Liver (tissue), 7 donors: ENCODE measurements at regions not wholly inside any gene's neighbourhood (a gene's known extent, or its start where the extent isn't known, plus 50 kb on each side); places are given as distances from the start of the nearest gene placed in this dataset.

Source experiments
- DNase-seq: peaks from one replicate; pipeline ENCODE4 v3.0.0-alpha.2; 2017; ENCODE audit warnings: low spot score
- H3K27ac ChIP-seq, 2 donors: one replicate each; pipeline ENCODE4 v1.7.0; 2013; ENCODE audit warnings: inconsistent platforms in 2 of 2, low read length in 2 of 2, control low read depth in 1 of 2, low read depth in 1 of 2, mild to moderate bottlenecking in 1 of 2
- H3K27me3 ChIP-seq, 4 donors: one replicate each; pipeline versions ENCODE4 v1.6.1 to v1.7.0; 2013; ENCODE audit warnings: low read length in 3 of 4, inconsistent platforms in 1 of 4, mild to moderate bottlenecking in 1 of 4, moderate library complexity in 1 of 4; ENCODE audit not compliant: control insufficient read depth in 4 of 4, insufficient read depth in 4 of 4
- H3K36me3 ChIP-seq, 4 donors: one replicate each; pipeline versions ENCODE4 v1.6.1 to v1.7.0; 2013; ENCODE audit warnings: low read length in 3 of 4, mild to moderate bottlenecking in 3 of 4, low read depth in 1 of 4, moderate library complexity in 1 of 4; ENCODE audit not compliant: control insufficient read depth in 4 of 4, insufficient read depth in 3 of 4
- H3K4me1 ChIP-seq, 4 donors: one replicate each; pipeline versions ENCODE4 v1.6.1 to v1.7.0; 2013; ENCODE audit warnings: low read length in 3 of 4, mild to moderate bottlenecking in 3 of 4, moderate library complexity in 1 of 4; ENCODE audit not compliant: control insufficient read depth in 4 of 4, insufficient read depth in 4 of 4
- H3K4me3 ChIP-seq, 3 donors: one replicate each; pipeline versions ENCODE4 v1.6.1 to v1.7.0; 2013; ENCODE audit warnings: low read length in 3 of 3, control low read depth in 1 of 3, low read depth in 1 of 3, mild to moderate bottlenecking in 1 of 3
- H3K9ac ChIP-seq, 2 donors: one replicate each; pipeline ENCODE4 v1.7.0; 2013; ENCODE audit warnings: low read length in 2 of 2, mild to moderate bottlenecking in 2 of 2, moderate library complexity in 2 of 2, control low read depth in 1 of 2, low read depth in 1 of 2
- H3K9me3 ChIP-seq, 4 donors: one replicate each; pipeline versions ENCODE4 v1.6.1 to v1.7.0; 2013; ENCODE audit warnings: low read length in 3 of 4; ENCODE audit not compliant: control insufficient read depth in 4 of 4
- ATF3 ChIP-seq: IDR thresholded peaks from 2 replicates; pipeline ENCODE4 v1.6.1; 2016; ENCODE audit warnings: antibody characterized with exemption
- EGR1 ChIP-seq, 2 donors: IDR thresholded peaks; 2 replicates each; pipeline ENCODE4 v1.6.1; 2016 to 2018; ENCODE audit warnings: antibody characterized with exemption in 2 of 2, low read depth in 2 of 2
- FOXA1 ChIP-seq: IDR thresholded peaks from 2 replicates; pipeline ENCODE4 v1.6.1; 2016; ENCODE audit warnings: antibody characterized with exemption
- FOXA2 ChIP-seq: IDR thresholded peaks from 2 replicates; pipeline ENCODE4 v1.6.1; 2016; ENCODE audit warnings: antibody characterized with exemption
- GABPA ChIP-seq, 2 donors: IDR thresholded peaks in 1 of 2; conservative IDR thresholded peaks in 1 of 2; 2 replicates each; pipeline ENCODE4 v1.6.1; 2016; ENCODE audit warnings: antibody characterized with exemption in 2 of 2, mild to moderate bottlenecking in 1 of 2, moderate library complexity in 1 of 2
- HNF4A ChIP-seq, 2 donors: conservative IDR thresholded peaks; 2 replicates each; pipeline ENCODE4 v1.6.1; 2016; ENCODE audit warnings: antibody characterized with exemption in 2 of 2, mild to moderate bottlenecking in 2 of 2
- HNF4G ChIP-seq: IDR thresholded peaks from 2 replicates; pipeline ENCODE4 v1.6.1; 2016; ENCODE audit warnings: antibody characterized with exemption
- JUND ChIP-seq, 2 donors: IDR thresholded peaks; 2 replicates each; pipeline ENCODE4 v1.6.1; 2016; ENCODE audit warnings: antibody characterized with exemption in 2 of 2
- MAX ChIP-seq: IDR thresholded peaks from 2 replicates; pipeline ENCODE4 v1.6.1; 2016; ENCODE audit warnings: antibody characterized with exemption
- NR2F2 ChIP-seq: IDR thresholded peaks from 2 replicates; pipeline ENCODE4 v1.6.1; 2016; ENCODE audit warnings: antibody characterized with exemption
- RAD21 ChIP-seq, 2 donors: IDR thresholded peaks; 2 replicates each; pipeline ENCODE4 v1.6.1; 2016; ENCODE audit warnings: antibody characterized with exemption in 2 of 2, mild to moderate bottlenecking in 2 of 2
- REST ChIP-seq: IDR thresholded peaks from 2 replicates; pipeline ENCODE4 v1.6.1; 2016; ENCODE audit warnings: antibody characterized with exemption, mild to moderate bottlenecking
- SP1 ChIP-seq: IDR thresholded peaks from 2 replicates; pipeline ENCODE4 v1.6.1; 2018; ENCODE audit warnings: antibody characterized with exemption, mild to moderate bottlenecking
- YY1 ChIP-seq: IDR thresholded peaks from 2 replicates; pipeline ENCODE4 v1.6.1; 2016; ENCODE audit warnings: antibody characterized with exemption, mild to moderate bottlenecking
- ZBTB33 ChIP-seq: IDR thresholded peaks from 2 replicates; pipeline ENCODE4 v1.6.1; 2016; ENCODE audit warnings: antibody characterized with exemption
- WGBS: extraction: QIAGEN DNeasy Blood & Tissue Kit; methylation state at CpG from one replicate; pipeline ENCODE4 v1.1.7; 2013; 5-methylcytosine and 5-hydroxymethylcytosine counted together
- donor health status: healthy.
- donor health status: healthy.
- donor health status: healthy.
- donor health status: healthy.

GRCh38 chr20:39532205-39532604, 570.1 kb downstream of the DHX35 start (continued):
- TF ChIP-seq FOXA1 (no peak), MAX (no peak), ZBTB33 (no peak), SP1 (no peak)

- Histone ChIP-seq H3K9ac (no peak overlapping the region), H3K4me3 (no peak overlapping the region), H3K4me1 (no peaks in the 10 kb centered on the region), H3K36me3 (no peaks in the 10 kb centered on the region), H3K27ac (no peak overlapping the region), H3K9me3 (no peaks in the 10 kb centered on the region), H3K27me3 (peaks cover 0 to 11% (median 0%) of the 10 kb centered on the region in 4 donors)
- TF ChIP-seq REST (no peak), HNF4A (conservative IDR thresholded peaks at IDR 0.05) (no peak), NR2F2 (no peak), SP1 (no peak), YY1 (no peak), HNF4G (no peak), JUND (IDR thresholded peaks at IDR 0.05) (no peak), RAD21 (IDR thresholded peaks at IDR 0.05) (no peak), FOXA1 (no peak), ATF3 (no peak), ZBTB33 (no peak), EGR1 (IDR thresholded peaks at IDR 0.05; ENCODE audit: low read depth in 2 of 2) (no peak), FOXA2 (no peak)
- 82% methylated on average over 4 of the region's 4 CpGs for WGBS
- DNase-seq, result no peak
These were observed 566.3 kb downstream of the DHX35 start for GRCh38 chr20:39528436-39528835.

GRCh38 chr20:39524371-39524911, 562.3 kb downstream of the DHX35 start:
- no peak for TF ChIP-seq GABPA (IDR thresholded peaks at IDR 0.05 in 1 of 2, conservative IDR thresholded peaks at IDR 0.05 in 1 of 2)
- no peaks in the 10 kb centered on the region for H3K27me3 ChIP-seq

More at GRCh38 chr20:39524371-39524911, 562.3 kb downstream of the DHX35 start:
- Histone ChIP-seq H3K36me3 (no peaks in the 10 kb centered on the region), H3K9ac (no peak overlapping the region), H3K4me1 (no peaks in the 10 kb centered on the region), H3K9me3 (no peaks in the 10 kb centered on the region), H3K27ac (no peak overlapping the region), H3K4me3 (no peak overlapping the region)
- 69% methylated on average over 4 of the region's 4 CpGs for WGBS
- DNase-seq, result no peak
